OCI-LY3 (cell line): ENCODE measurements at regions not wholly inside any gene's neighbourhood (a gene's known extent, or its start where the extent isn't known, plus 50 kb on each side); places are given as distances from the start of the nearest gene placed in this dataset.

ENCODE experiments used
- H2AFZ ChIP-seq: fragments of 200-600, 300-600 bp; shearing (Covaris generic); 2 replicates; pipeline ENCODE4 v1.6.0; 2014; ENCODE audit warnings: antibody characterized with exemption, low read depth, low read length
- H3K27ac ChIP-seq: fragments of 200-600, 300-600 bp; sonication (generic); 2 replicates; pipeline ENCODE4 v1.5.1; 2014; ENCODE audit warnings: mild to moderate bottlenecking, low read length, moderate library complexity, mixed read lengths
- H3K27me3 ChIP-seq: fragments of 200-600, 300-600 bp; sonication (generic); 2 replicates; pipeline ENCODE4 v1.6.1; 2014; ENCODE audit warnings: low read depth, low read length, mixed read lengths
- H3K36me3 ChIP-seq: fragments of 200-600, 300-600 bp; sonication (generic); replicated peaks from 2 replicates; pipeline ENCODE3; 2014; ENCODE audit warnings: low read depth, low read length, mixed read lengths
- H3K4me1 ChIP-seq: fragments of 300-600, 200-600 bp; sonication (generic); 2 replicates; pipeline ENCODE4 v1.6.1; 2014; ENCODE audit warnings: low read length, mixed read lengths
- H3K4me2 ChIP-seq: fragments of 200-600, 300-600 bp; sonication (generic); 2 replicates; pipeline ENCODE4 v1.6.1; 2014; ENCODE audit warnings: low read length, mixed read lengths
- H3K4me3 ChIP-seq: fragments of 300-600, 200-600 bp; sonication (generic); 2 replicates; pipeline ENCODE4 v1.5.1; 2014; ENCODE audit warnings: antibody characterized with exemption, mild to moderate bottlenecking, low read length, moderate library complexity
- H3K79me2 ChIP-seq: fragments of 300-600, 200-600 bp; shearing (Covaris generic); 2 replicates; pipeline ENCODE4 v1.6.1; 2014; ENCODE audit warnings: mild to moderate bottlenecking, low read length, mixed read lengths
- H3K9ac ChIP-seq: fragments of 300-600, 200-600 bp; shearing (Covaris generic); 2 replicates; pipeline ENCODE4 v1.6.0; 2014; ENCODE audit warnings: mild to moderate bottlenecking, low read length, moderate library complexity
- H3K9me3 ChIP-seq: fragments of 200-600, 300-600 bp; shearing (Covaris generic); 2 replicates; pipeline ENCODE4 v1.6.1; 2014; ENCODE audit warnings: low read length, mixed read lengths; ENCODE audit not compliant: insufficient read depth
- H4K20me1 ChIP-seq: fragments of 200-600, 300-600 bp; sonication (generic); 2 replicates; pipeline ENCODE4 v1.6.1; 2016; ENCODE audit warnings: low read length, mixed read lengths; ENCODE audit not compliant: insufficient read depth
- EZH2phosphoT487 ChIP-seq: fragments of 200-600 bp; shearing (Covaris generic); IDR thresholded peaks from 2 replicates; pipeline ENCODE4 v1.6.1; 2018; ENCODE audit warnings: antibody characterized with exemption, mixed run types, low read depth
- TF ChIP-seq, protein P1 (sequence below): fragments of 200-600, 300-600 bp; sonication (generic); IDR thresholded peaks from 2 replicates; pipeline ENCODE4 v1.5.1; 2014; ENCODE audit warnings: antibody characterized with exemption, low read length, low read depth

DNA sequence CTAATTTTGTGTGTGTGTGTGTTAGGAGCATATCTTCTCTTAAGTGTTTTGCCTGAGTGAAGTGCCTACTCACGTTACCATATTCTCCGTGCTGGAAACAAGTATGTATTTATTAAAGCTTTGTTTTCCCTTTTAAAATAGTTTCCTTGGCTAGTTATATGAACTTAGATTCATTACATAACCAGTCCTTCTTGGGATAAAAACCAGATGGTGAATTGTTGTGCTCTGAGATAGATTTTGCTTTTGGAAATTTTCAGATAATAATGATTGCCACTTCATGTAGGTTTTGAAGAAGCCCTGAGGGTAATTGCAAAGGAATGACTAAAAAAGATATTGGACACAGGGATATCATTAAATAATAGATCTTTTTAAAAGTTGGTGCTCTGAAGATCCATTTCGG lies 390.2 kb upstream of the SGO1 start:
- H3K4me3 ChIP-seq, result no peak overlapping the region
- no peaks in the 10 kb centered on the region for H4K20me1 ChIP-seq
- H2AFZ ChIP-seq, result no peak overlapping the region
- no peaks in the 10 kb centered on the region for H3K9me3 ChIP-seq
- H3K4me2 ChIP-seq, result no peak overlapping the region
- no peak overlapping the region for H3K9ac ChIP-seq
- no peaks in the 10 kb centered on the region for H3K79me2 ChIP-seq
- H3K36me3 ChIP-seq, result no peaks in the 10 kb centered on the region
- no peaks in the 10 kb centered on the region for H3K4me1 ChIP-seq
- TF ChIP-seq EZH2phosphoT487, result no peak
- TF ChIP-seq, protein P1, sequence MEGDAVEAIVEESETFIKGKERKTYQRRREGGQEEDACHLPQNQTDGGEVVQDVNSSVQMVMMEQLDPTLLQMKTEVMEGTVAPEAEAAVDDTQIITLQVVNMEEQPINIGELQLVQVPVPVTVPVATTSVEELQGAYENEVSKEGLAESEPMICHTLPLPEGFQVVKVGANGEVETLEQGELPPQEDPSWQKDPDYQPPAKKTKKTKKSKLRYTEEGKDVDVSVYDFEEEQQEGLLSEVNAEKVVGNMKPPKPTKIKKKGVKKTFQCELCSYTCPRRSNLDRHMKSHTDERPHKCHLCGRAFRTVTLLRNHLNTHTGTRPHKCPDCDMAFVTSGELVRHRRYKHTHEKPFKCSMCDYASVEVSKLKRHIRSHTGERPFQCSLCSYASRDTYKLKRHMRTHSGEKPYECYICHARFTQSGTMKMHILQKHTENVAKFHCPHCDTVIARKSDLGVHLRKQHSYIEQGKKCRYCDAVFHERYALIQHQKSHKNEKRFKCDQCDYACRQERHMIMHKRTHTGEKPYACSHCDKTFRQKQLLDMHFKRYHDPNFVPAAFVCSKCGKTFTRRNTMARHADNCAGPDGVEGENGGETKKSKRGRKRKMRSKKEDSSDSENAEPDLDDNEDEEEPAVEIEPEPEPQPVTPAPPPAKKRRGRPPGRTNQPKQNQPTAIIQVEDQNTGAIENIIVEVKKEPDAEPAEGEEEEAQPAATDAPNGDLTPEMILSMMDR, result no peak
- no peak overlapping the region for H3K27ac ChIP-seq
- H3K27me3 ChIP-seq, result no peaks in the 10 kb centered on the region

DNA sequence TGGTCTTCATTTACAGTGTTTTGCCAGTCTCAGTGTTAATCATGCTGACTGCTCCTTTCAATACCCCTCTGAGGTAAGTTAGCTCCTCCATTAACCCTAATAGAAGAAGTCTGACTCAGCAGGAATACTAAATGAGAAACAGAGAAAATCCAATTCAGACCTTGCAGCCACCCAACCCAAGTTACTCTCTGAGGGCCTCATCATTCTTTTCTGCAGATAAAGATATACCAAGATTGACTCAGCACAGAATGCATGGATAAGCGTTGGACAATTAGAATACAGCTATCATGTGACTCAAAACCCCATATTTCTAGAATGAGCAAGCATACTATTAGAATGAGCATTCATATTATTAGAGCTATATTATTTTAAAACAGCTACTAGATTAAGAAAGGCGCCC lies 389.1 kb upstream of the SGO1 start:
- Histone ChIP-seq H3K4me2 (no peak overlapping the region), H3K36me3 (no peaks in the 10 kb centered on the region), H3K4me3 (no peak overlapping the region), H4K20me1 (no peaks in the 10 kb centered on the region), H2AFZ (no peak overlapping the region), H3K9me3 (no peaks in the 10 kb centered on the region), H3K9ac (no peak overlapping the region), H3K4me1 (no peaks in the 10 kb centered on the region), H3K79me2 (no peaks in the 10 kb centered on the region), H3K27ac (no peak overlapping the region), H3K27me3 (no peaks in the 10 kb centered on the region)
- TF ChIP-seq EZH2phosphoT487, result no peak
- TF ChIP-seq, protein P1, result no peak

DNA sequence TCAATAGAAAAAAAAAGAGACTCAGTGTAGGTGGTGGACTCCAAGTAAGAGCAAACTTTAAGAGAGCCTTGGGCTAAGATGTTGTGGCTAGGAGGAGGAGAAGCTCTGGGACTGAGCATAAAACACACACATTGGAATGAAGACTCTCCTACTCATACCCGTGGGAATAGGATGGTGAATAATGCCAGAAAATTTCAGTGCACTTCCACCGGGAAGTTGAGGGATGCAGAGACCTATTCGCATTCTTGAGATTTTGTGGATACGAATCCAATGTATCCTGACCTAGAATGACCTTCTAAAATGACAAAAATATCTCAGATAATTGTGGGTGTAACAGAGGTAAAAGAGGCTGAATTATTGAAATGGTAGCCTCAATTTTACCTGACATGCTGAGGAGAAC lies 388.7 kb upstream of the SGO1 start:
- no peak for TF ChIP-seq EZH2phosphoT487
- TF ChIP-seq, protein P1, result no peak
- Histone ChIP-seq H3K9ac (no peak overlapping the region), H2AFZ (no peak overlapping the region), H3K27me3 (no peaks in the 10 kb centered on the region), H3K4me3 (no peak overlapping the region), H4K20me1 (no peaks in the 10 kb centered on the region), H3K27ac (no peak overlapping the region), H3K4me2 (no peak overlapping the region), H3K9me3 (no peaks in the 10 kb centered on the region), H3K4me1 (no peaks in the 10 kb centered on the region), H3K36me3 (no peaks in the 10 kb centered on the region), H3K79me2 (no peaks in the 10 kb centered on the region)

DNA sequence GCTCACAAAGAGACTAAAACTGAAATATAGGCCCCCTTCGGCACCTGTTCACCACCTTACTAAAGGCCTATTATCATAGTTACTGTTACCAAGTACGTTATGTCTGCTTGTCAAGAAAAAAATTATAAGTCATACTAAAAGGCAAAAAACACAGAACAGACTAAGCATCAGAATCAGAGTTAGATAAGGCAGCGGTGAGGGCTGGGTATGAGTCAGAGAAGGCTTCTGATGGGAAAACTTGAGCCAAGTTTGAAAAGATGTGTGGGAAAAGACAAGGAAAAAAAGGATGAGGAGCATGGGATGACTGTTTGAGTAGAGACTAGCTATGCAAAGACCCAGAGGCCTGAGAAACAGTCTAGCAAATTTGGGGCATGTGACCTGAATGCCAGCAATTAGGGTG lies 387.2 kb upstream of the SGO1 start:
- H3K9me3 ChIP-seq, result no peaks in the 10 kb centered on the region
- no peak overlapping the region for H3K9ac ChIP-seq
- no peak overlapping the region for H2AFZ ChIP-seq
- no peak overlapping the region for H3K4me2 ChIP-seq
- no peak overlapping the region for H3K27ac ChIP-seq
- TF ChIP-seq EZH2phosphoT487, result no peak
- TF ChIP-seq, protein P1, result no peak
- H4K20me1 ChIP-seq, result no peaks in the 10 kb centered on the region
- no peaks in the 10 kb centered on the region for H3K79me2 ChIP-seq
- no peaks in the 10 kb centered on the region for H3K27me3 ChIP-seq
- H3K4me3 ChIP-seq, result no peak overlapping the region
- no peaks in the 10 kb centered on the region for H3K4me1 ChIP-seq
- no peaks in the 10 kb centered on the region for H3K36me3 ChIP-seq
